ENCODE measurements at regions not wholly inside any gene's neighbourhood (a gene's known extent, or its start where the extent isn't known, plus 50 kb on each side); places are given as distances from the start of the nearest gene placed in this dataset.

- DNase-seq (ENCODE audit: low read depth in 3 of 3): no peak
Measured at GRCh38 chr7:32147546-32148268, 77.5 kb upstream of the PDE1C start.

GRCh38 chr7:32145911-32146310, 75.7 kb upstream of the PDE1C start:
- no peak for DNase-seq (ENCODE audit: low read depth in 3 of 3)

- no peak for DNase-seq (ENCODE audit: low read depth in 3 of 3)
Measured at GRCh38 chr7:32144676-32145075, 74.5 kb upstream of the PDE1C start.

GRCh38 chr7:32143301-32143700, 73.1 kb upstream of the PDE1C start:
- no peak for DNase-seq (ENCODE audit: low read depth in 3 of 3)

- no peak for DNase-seq (ENCODE audit: low read depth in 3 of 3)
Measured at GRCh38 chr7:32142649-32143048, 72.4 kb upstream of the PDE1C start.

GRCh38 chr7:32140210-32140939, 70.2 kb upstream of the PDE1C start:
- DNase-seq (ENCODE audit: low read depth in 3 of 3): no peak

GRCh38 chr7:32137059-32137458, 66.9 kb upstream of the PDE1C start:
- no peak for DNase-seq (ENCODE audit: low read depth in 3 of 3)

- DNase-seq (ENCODE audit: low read depth in 3 of 3): no peak
Measured at GRCh38 chr7:32131091-32131490, 60.9 kb upstream of the PDE1C start.

GRCh38 chr7:32126843-32127242, 56.6 kb upstream of the PDE1C start:
- DNase-seq (ENCODE audit: low read depth in 3 of 3): no peak
